ENCODE measurements at regions not wholly inside any gene's neighbourhood (a gene's known extent, or its start where the extent isn't known, plus 50 kb on each side); places are given as distances from the start of the nearest gene placed in this dataset.
"Not testable (repeated sequence)": the region's sequence is repeated elsewhere in the genome, so short reads cannot be mapped to it uniquely, and the experiment has no call there.

DNA sequence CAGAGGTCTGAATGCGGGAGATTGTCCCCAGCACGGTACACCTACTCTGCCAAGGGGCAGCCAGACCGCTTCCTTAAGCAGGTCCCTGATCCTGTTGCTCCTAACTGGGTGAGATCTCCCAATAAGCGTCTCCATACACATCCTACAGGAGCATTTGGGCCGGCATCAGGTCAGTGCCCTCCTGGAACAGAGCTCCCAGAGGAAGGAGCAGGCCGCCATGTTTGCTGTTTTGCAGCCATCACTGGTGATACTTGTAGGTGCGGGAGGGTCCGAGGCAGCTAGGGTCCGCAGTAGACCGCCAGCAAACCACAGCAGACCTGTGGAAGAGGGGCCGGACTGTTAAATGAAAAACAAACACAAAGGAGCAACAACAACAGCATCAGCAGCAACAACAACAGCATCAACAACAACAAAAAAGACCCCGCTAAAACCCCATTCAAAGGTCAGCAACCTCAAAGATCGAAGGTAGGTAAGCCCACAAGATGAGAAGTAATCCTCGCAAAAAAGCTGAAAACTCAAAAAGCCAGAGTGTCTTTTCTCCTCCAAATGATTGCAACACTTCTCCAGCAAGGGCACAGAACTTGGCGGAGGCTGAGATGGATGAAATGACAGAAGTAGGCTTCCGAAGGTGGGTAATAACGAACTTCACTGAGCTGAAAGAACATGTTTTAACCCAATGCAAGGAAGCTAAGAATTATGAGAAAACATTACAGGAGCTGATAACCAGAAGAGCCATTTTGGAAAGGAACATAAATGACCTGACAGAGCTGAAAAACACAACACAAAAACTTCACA, 79.0 kb upstream of the CDH7 start:
- Histone ChIP-seq H3K4me3 (ENCODE audit: low read depth, low read length) (no peak overlapping the region), H3K36me3 (ENCODE audit: insufficient read depth) (no peaks in the 10 kb centered on the region), H3K4me1 (ENCODE audit: insufficient read depth) (no peaks in the 10 kb centered on the region), H3K27ac (ENCODE audit: low read depth) (no peak overlapping the region)
- WGBS = 91% methylated on average over 17 of the region's 17 CpGs
- no peak for DNase-seq (ENCODE audit: extremely low spot score)

DNA sequence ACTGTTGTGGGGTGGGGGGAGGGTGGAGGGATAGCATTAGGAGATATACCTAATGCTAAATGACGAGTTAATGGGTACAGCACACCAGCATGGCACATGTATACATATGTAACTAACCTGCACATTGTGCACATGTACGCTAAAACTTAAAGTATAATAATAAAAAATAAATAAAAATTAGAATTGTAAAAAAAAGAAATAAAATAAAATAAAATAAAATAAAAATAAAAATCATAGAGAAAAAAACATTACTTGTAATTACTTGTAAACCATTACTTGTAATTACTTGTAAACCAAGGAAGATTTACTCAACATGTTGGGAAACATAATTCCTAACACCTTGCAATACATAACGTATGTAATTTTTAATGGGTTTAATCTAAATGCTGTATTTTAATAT, 80.7 kb upstream of the CDH7 start:
- H3K36me3 ChIP-seq (ENCODE audit: insufficient read depth); H3K27ac ChIP-seq (ENCODE audit: low read depth); DNase-seq (ENCODE audit: extremely low spot score); H3K4me3 ChIP-seq (ENCODE audit: low read depth, low read length); H3K4me1 ChIP-seq (ENCODE audit: insufficient read depth): not testable (repeated sequence)
- WGBS = 91% methylated on average over 3 of the region's 3 CpGs

DNA sequence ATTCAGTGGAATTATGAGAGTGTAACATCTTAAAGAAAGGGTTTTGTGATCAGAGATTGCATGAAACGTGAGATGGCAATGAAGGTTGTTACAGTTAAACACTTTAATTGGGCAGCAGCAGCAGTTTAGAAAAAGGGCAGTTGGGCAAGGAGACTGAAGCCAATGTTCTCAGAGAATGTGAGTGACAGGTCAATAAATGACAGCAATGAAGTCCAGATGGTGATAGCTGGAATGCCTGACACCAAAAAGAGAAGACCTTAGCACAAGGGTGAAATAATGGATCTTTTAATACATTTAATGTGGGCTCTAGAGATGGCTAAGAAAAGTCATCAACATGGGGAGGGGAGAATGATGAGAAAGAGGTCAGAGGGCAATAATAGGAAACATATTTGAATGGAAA, 89.4 kb upstream of the CDH7 start:
- Histone ChIP-seq H3K4me3 (ENCODE audit: low read depth, low read length) (no peak overlapping the region), H3K36me3 (ENCODE audit: insufficient read depth) (no peaks in the 10 kb centered on the region), H3K4me1 (ENCODE audit: insufficient read depth) (no peaks in the 10 kb centered on the region), H3K27ac (ENCODE audit: low read depth) (no peak overlapping the region)
- whole genome bisulfite sequencing = 35% methylated on average over 1 of the region's 1 CpG
- no peak for DNase-seq (ENCODE audit: extremely low spot score)

DNA sequence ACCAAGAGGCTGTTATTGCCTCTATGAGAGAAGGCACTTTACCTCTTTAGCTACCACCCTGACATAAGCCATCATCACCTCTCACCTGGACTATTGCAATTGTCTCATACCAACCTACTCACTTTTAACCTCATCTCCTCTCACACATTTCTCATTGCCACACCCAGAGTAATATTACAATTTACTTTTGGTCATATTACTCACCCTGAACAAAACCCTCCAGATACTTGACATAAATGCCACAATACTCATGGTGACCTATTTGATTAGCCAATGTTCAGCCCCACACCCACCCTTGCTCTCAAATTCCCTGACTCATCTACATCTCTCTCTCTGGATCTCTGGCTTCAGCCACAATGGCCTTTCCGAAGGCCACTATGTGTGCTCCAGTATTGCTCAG, 90.9 kb upstream of the CDH7 start:
- H3K27ac ChIP-seq (ENCODE audit: low read depth) = no peak overlapping the region
- H3K4me1 ChIP-seq (ENCODE audit: insufficient read depth) = no peaks in the 10 kb centered on the region
- no peak overlapping the region for H3K4me3 ChIP-seq (ENCODE audit: low read depth, low read length)
- 97% methylated on average over 1 of the region's 1 CpG for WGBS
- DNase-seq (ENCODE audit: extremely low spot score) = no peak
- H3K36me3 ChIP-seq (ENCODE audit: insufficient read depth) = no peaks in the 10 kb centered on the region

DNA sequence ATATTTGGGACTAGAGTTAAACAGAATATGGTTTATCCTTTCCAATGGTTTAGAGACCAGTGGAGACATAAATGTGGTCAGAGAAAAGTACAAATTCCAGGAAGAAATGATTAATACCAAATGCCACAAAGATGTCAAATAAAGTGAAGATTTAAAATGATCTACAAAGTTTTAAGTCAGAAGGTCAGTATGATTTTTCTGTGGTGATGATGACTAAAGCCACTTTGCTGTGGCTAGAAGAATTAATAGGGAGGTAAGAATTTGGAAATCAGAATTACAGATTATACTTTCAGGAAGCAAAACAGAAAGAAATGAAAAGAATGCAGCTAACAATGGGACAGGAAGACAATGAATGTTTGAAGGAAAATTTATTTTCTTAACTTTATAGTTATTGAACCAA, 91.5 kb upstream of the CDH7 start:
- Histone ChIP-seq H3K4me3 (ENCODE audit: low read depth, low read length) (no peak overlapping the region), H3K36me3 (ENCODE audit: insufficient read depth) (no peaks in the 10 kb centered on the region), H3K4me1 (ENCODE audit: insufficient read depth) (no peaks in the 10 kb centered on the region), H3K27ac (ENCODE audit: low read depth) (no peak overlapping the region)
- DNase-seq (ENCODE audit: extremely low spot score) = no peak

DNA sequence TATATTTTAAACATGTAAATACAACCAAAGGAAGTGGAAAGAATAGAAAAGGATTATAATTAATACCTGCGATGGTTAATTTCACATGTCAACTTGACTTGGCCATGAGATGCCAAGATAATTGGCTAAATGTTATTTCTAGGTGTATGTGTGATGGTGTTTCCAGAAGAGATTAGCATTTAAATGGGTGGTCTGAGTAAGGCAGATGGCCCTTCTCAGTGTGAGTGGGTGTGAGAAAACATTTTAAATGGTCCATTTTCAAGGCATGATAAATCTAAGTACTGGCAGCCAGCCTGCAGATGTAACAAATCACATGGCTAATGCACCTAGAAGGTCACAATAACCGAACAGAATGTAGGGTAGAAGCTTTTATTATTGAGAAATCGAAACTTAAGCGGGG, 99.6 kb upstream of the CDH7 start:
- WGBS = 73% methylated on average over 4 of the region's 4 CpGs
- DNase-seq (ENCODE audit: extremely low spot score) = no peak
- Histone ChIP-seq H3K4me1 (ENCODE audit: insufficient read depth) (no peaks in the 10 kb centered on the region), H3K36me3 (ENCODE audit: insufficient read depth) (no peaks in the 10 kb centered on the region), H3K27ac (ENCODE audit: low read depth) (no peak overlapping the region), H3K4me3 (ENCODE audit: low read depth, low read length) (no peak overlapping the region)

DNA sequence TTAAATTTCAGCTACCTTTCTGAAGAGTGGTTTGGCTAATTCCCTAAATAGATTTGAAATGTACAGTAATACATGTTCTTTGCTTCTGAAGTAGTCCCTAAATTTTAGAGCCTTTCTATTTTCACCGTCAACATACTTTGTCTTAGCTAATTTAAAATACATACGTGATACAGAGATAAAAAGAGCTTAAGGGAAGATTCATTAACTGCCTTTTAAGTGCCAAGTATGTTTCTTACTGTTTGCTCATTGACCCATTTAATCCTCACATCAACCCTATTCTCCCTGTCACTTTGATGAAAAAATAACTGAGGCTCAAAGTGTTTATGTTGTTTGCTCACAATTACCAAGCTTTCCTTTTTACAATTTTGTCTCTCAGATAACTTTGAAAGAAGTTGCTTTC, 118.6 kb upstream of the CDH7 start:
- H3K4me3 ChIP-seq (ENCODE audit: low read depth, low read length) = no peak overlapping the region
- H3K27ac ChIP-seq (ENCODE audit: low read depth) = no peak overlapping the region
- no peak for DNase-seq (ENCODE audit: extremely low spot score)
- no peaks in the 10 kb centered on the region for H3K36me3 ChIP-seq (ENCODE audit: insufficient read depth)
- no peaks in the 10 kb centered on the region for H3K4me1 ChIP-seq (ENCODE audit: insufficient read depth)
- 41% methylated on average over 2 of the region's 2 CpGs for WGBS

DNA sequence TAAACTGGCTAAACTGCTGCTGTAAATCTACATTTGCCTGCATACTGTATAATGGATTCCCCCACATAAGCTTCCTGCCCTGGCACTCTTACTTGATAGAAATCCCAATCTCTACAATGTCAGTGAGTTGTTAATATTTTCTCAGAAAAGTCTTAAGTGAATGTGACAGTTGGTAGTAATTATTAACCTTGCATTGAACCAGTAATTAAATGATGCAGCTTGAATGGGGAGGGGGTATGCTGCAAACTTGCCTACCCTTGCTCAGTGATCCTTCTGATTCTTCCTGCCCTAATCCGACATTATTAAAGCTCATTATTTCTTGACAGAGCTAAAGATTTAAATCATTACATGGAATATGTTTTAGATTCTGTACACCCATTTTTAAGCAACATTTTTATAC, 119.0 kb upstream of the CDH7 start:
- 94% methylated on average over 1 of the region's 1 CpG for WGBS
- no peak overlapping the region for H3K27ac ChIP-seq (ENCODE audit: low read depth)
- DNase-seq (ENCODE audit: extremely low spot score) = no peak
- no peaks in the 10 kb centered on the region for H3K4me1 ChIP-seq (ENCODE audit: insufficient read depth)
- no peaks in the 10 kb centered on the region for H3K36me3 ChIP-seq (ENCODE audit: insufficient read depth)
- H3K4me3 ChIP-seq (ENCODE audit: low read depth, low read length) = no peak overlapping the region

DNA sequence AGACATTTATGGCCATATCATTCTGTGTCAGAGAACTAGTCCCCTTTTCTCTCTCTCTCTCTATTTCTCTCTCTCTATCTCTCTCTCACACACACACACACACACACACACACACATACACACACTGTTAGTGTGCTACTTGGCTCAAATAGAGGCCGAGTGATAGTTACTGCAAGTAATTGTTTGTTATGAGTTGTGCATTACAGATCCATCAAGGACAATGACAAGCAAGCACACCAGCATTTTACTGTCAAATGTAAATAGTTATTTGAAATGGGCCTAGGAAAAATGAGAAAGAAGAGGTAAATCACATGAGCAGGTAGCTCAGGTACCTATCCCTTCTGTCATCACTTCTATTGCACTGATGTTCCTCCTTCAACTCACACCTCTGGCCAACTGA, 122.4 kb upstream of the CDH7 start:
- H3K36me3 ChIP-seq (ENCODE audit: insufficient read depth) = no peaks in the 10 kb centered on the region
- no peak for DNase-seq (ENCODE audit: extremely low spot score)
- H3K27ac ChIP-seq (ENCODE audit: low read depth) = no peak overlapping the region
- no peaks in the 10 kb centered on the region for H3K4me1 ChIP-seq (ENCODE audit: insufficient read depth)
- 84% methylated on average over 1 of the region's 1 CpG for WGBS
- no peak overlapping the region for H3K4me3 ChIP-seq (ENCODE audit: low read depth, low read length)

DNA sequence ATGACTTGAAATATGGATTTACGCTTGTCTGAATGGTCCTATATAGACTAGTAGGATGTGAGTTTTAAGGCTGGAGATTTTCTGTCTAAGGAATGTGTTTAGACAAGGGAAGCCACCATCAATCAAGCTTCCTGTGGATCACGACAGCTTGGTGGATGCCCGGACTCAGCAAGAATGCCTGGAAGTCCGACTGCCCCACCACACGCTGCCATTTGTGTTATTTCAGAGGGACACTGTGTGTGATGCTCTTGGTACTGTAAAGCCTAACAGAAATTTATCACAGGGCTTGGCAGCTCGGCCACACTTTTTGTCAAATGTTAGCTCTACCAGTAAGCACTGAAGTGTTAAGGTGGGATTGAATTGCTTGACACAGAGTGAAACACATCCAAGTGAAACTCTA, 127.1 kb upstream of the CDH7 start:
- no peak for DNase-seq (ENCODE audit: extremely low spot score)
- H3K4me1 ChIP-seq (ENCODE audit: insufficient read depth) = no peaks in the 10 kb centered on the region
- 48% methylated on average over 6 of the region's 6 CpGs for WGBS
- no peak overlapping the region for H3K27ac ChIP-seq (ENCODE audit: low read depth)
- no peak overlapping the region for H3K4me3 ChIP-seq (ENCODE audit: low read depth, low read length)
- no peaks in the 10 kb centered on the region for H3K36me3 ChIP-seq (ENCODE audit: insufficient read depth)

DNA sequence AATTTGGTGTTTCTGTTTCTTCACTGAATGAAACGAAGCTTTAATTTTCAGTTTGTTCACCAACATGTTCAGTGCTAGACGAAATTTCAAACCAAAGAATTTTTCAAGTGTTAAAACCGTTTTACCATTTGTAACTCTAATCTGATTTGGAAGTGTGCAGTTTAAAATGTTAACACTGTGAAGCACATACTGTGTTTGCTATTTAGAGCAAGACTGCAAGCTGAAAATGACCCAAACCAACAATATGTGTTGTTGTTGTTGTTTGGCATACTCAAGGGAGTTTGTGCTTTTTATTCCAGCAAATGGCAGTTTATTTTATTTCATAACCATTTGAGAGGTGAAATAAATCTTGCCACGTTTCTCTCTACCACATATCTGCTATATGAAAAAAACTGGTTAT, 128.4 kb upstream of the CDH7 start:
- Histone ChIP-seq H3K36me3 (ENCODE audit: insufficient read depth) (no peaks in the 10 kb centered on the region), H3K4me3 (ENCODE audit: low read depth, low read length) (no peak overlapping the region), H3K27ac (ENCODE audit: low read depth) (no peak overlapping the region), H3K4me1 (ENCODE audit: insufficient read depth) (no peaks in the 10 kb centered on the region)
- 59% methylated on average over 4 of the region's 4 CpGs for WGBS
- DNase-seq (ENCODE audit: extremely low spot score) = no peak

DNA sequence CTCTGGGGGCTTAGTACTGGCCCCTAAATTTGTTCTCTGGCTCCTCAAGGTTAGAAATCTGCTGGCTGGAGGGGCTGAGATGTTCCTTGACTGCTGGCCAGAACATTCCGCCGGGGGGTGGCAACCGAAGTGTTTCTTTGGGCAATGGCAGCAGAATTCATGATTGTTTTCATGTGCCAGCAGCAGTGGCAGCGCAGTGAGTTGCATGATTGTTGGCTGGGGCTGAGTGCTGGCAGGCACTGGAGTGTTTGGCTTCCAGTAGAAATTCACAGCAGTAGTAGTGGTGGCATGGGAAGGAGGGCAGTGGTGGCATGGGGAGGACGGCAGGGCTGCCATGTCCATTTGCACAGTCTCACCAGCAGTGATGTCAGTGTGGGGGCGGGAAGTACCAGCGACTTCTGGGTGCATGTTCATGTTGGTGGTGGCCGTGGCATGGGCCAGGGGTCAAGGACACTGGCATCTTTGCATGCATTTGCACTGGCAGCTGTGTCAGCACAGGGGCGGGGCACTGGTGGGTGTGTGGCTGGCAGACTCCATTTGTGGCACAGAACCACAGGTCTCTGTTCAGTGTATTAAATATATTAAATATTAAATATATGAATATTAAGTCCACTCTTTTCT, 130.6 kb upstream of the CDH7 start:
- no peak overlapping the region for H3K27ac ChIP-seq (ENCODE audit: low read depth)
- H3K36me3 ChIP-seq (ENCODE audit: insufficient read depth) = no peaks in the 10 kb centered on the region
- WGBS = 88% methylated on average over 9 of the region's 9 CpGs
- H3K4me3 ChIP-seq (ENCODE audit: low read depth, low read length) = no peak overlapping the region
- no peak for DNase-seq (ENCODE audit: extremely low spot score)
- H3K4me1 ChIP-seq (ENCODE audit: insufficient read depth) = no peaks in the 10 kb centered on the region

DNA sequence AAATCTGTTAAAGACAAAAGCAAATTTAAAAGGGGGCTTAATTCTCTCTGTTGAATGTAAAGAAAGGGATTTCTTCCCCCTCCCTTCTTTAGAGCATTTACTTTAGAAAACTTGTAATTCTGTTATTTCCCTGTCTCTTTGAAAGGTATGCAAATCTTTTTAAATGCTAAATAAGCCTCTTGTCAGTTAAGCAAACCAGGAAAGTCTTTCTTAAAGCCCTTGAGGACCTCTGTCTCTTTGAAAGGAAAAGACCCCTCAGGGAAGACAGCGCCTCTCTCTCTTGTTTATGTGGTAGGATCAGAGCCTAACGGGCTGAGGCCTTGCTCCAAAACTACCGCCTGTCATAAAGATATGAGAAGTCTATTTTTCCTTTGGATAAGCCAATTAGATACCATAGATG, 139.9 kb upstream of the CDH7 start:
- 30% methylated on average over 3 of the region's 3 CpGs for WGBS
- DNase-seq (ENCODE audit: extremely low spot score) = no peak
- H3K27ac ChIP-seq (ENCODE audit: low read depth) = no peak overlapping the region
- no peaks in the 10 kb centered on the region for H3K36me3 ChIP-seq (ENCODE audit: insufficient read depth)
- H3K4me3 ChIP-seq (ENCODE audit: low read depth, low read length) = no peak overlapping the region
- no peaks in the 10 kb centered on the region for H3K4me1 ChIP-seq (ENCODE audit: insufficient read depth)

DNA sequence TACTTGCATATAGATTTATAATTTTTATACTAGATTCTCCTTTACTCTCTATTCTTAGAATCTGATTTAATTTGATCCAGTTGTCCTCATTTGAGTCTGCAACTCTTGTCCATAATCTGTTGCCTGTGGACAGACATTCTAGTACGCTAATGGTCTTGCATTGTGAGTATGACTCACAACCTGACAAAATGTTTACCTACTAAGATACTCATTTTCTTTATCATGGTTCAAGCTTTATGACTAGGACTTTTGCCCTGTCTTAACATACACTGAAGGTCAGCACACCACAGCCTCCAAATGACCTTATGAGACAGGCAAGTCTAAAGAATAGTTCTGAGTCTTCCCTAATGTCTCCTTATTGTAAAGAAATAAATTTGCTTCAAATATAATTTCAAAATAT, 142.3 kb upstream of the CDH7 start:
- H3K4me1 ChIP-seq (ENCODE audit: insufficient read depth) = no peaks in the 10 kb centered on the region
- no peak overlapping the region for H3K4me3 ChIP-seq (ENCODE audit: low read depth, low read length)
- no peak overlapping the region for H3K27ac ChIP-seq (ENCODE audit: low read depth)
- 85% methylated on average over 1 of the region's 1 CpG for WGBS
- no peaks in the 10 kb centered on the region for H3K36me3 ChIP-seq (ENCODE audit: insufficient read depth)
- DNase-seq (ENCODE audit: extremely low spot score) = no peak
